ENCODE measurements at regions not wholly inside any gene's neighbourhood (a gene's known extent, or its start where the extent isn't known, plus 50 kb on each side); places are given as distances from the start of the nearest gene placed in this dataset.

DNA sequence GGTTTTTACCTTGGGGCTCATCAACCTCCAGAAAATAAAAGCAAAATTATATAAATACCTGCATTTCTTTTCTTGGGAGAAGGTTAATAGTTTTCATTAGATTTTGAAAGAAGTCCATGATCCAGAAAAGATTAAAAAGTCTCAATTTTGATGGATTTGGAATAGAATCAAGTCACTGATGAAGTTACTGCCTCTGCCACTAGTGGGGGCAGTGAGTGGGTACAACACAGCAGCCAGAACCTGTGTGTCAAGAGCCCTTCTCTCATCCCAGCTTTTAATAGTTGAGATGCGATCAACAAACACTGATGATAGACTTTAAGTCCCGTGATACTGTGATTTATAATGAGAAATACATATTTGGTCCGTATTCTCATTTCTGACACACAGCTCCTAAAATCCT is 686.7 kb downstream of the DIAPH3 start:
- DNase-seq (ENCODE audit: low read depth in 1 of 2, low spot score in 1 of 2), result no peak
- H3K27me3 ChIP-seq (ENCODE audit: insufficient read depth, poor library complexity, severe bottlenecking), result no peaks in the 10 kb centered on the region
- TF ChIP-seq SPI1 (IDR thresholded peaks at IDR 0.05; ENCODE audit: borderline replicate concordance, low read depth) (no peak), POLR2AphosphoS5 (IDR thresholded peaks at IDR 0.05; ENCODE audit: low read depth) (no peak), GABPA (IDR thresholded peaks at IDR 0.05; ENCODE audit: low read depth) (no peak)
- TF ChIP-seq, protein P1, sequence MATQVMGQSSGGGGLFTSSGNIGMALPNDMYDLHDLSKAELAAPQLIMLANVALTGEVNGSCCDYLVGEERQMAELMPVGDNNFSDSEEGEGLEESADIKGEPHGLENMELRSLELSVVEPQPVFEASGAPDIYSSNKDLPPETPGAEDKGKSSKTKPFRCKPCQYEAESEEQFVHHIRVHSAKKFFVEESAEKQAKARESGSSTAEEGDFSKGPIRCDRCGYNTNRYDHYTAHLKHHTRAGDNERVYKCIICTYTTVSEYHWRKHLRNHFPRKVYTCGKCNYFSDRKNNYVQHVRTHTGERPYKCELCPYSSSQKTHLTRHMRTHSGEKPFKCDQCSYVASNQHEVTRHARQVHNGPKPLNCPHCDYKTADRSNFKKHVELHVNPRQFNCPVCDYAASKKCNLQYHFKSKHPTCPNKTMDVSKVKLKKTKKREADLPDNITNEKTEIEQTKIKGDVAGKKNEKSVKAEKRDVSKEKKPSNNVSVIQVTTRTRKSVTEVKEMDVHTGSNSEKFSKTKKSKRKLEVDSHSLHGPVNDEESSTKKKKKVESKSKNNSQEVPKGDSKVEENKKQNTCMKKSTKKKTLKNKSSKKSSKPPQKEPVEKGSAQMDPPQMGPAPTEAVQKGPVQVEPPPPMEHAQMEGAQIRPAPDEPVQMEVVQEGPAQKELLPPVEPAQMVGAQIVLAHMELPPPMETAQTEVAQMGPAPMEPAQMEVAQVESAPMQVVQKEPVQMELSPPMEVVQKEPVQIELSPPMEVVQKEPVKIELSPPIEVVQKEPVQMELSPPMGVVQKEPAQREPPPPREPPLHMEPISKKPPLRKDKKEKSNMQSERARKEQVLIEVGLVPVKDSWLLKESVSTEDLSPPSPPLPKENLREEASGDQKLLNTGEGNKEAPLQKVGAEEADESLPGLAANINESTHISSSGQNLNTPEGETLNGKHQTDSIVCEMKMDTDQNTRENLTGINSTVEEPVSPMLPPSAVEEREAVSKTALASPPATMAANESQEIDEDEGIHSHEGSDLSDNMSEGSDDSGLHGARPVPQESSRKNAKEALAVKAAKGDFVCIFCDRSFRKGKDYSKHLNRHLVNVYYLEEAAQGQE (IDR thresholded peaks at IDR 0.05; ENCODE audit: insufficient replicate concordance, low read depth), result no peak
- TF ChIP-seq, protein P2, sequence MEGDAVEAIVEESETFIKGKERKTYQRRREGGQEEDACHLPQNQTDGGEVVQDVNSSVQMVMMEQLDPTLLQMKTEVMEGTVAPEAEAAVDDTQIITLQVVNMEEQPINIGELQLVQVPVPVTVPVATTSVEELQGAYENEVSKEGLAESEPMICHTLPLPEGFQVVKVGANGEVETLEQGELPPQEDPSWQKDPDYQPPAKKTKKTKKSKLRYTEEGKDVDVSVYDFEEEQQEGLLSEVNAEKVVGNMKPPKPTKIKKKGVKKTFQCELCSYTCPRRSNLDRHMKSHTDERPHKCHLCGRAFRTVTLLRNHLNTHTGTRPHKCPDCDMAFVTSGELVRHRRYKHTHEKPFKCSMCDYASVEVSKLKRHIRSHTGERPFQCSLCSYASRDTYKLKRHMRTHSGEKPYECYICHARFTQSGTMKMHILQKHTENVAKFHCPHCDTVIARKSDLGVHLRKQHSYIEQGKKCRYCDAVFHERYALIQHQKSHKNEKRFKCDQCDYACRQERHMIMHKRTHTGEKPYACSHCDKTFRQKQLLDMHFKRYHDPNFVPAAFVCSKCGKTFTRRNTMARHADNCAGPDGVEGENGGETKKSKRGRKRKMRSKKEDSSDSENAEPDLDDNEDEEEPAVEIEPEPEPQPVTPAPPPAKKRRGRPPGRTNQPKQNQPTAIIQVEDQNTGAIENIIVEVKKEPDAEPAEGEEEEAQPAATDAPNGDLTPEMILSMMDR (IDR thresholded peaks at IDR 0.05; ENCODE audit: insufficient read depth, low read length), result peak; percentile 19
- no peak overlapping the region for H3K4me3 ChIP-seq (replicated peaks; ENCODE audit: insufficient read depth, low read length)
- no peak overlapping the region for H3K27ac ChIP-seq (replicated peaks)

DNA sequence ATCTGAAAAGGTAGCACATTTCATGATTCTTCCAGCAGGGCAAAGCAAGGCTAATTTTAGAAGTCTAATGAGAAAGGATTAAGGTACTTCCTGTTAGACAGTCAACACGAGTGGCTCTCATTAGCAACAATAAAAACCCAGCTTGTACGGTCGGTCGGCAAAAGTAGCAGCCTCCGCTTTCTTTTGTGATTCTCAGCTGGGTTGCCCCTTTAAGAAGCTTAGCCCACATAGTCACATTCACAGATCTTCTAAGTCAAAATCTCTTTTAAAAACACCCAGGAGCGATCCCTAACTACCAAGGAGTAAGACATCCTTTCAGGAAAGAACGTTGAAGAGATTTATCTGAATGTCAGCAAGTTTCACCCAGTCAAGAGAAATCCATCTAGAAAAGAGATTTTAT is 684.8 kb downstream of the DIAPH3 start:
- Histone ChIP-seq H3K4me3 (replicated peaks; ENCODE audit: insufficient read depth, low read length) (no peak overlapping the region), H3K27ac (replicated peaks) (no peak overlapping the region), H3K27me3 (ENCODE audit: insufficient read depth, poor library complexity, severe bottlenecking) (no peaks in the 10 kb centered on the region)
- TF ChIP-seq SPI1 (IDR thresholded peaks at IDR 0.05; ENCODE audit: borderline replicate concordance, low read depth) (no peak), POLR2AphosphoS5 (IDR thresholded peaks at IDR 0.05; ENCODE audit: low read depth) (no peak), GABPA (IDR thresholded peaks at IDR 0.05; ENCODE audit: low read depth) (no peak)
- TF ChIP-seq, protein P2 (IDR thresholded peaks at IDR 0.05; ENCODE audit: insufficient read depth, low read length), result no peak
- TF ChIP-seq, protein P1 (IDR thresholded peaks at IDR 0.05; ENCODE audit: insufficient replicate concordance, low read depth), result no peak
- no peak for DNase-seq (ENCODE audit: low read depth in 1 of 2, low spot score in 1 of 2)

- no peak for DNase-seq (ENCODE audit: low read depth in 1 of 2, low spot score in 1 of 2)
Observed at GRCh38 chr13:59479629-59480028, 684.1 kb downstream of the DIAPH3 start.

More at GRCh38 chr13:59479629-59480028, 684.1 kb downstream of the DIAPH3 start:
- TF ChIP-seq, protein P1 (IDR thresholded peaks at IDR 0.05; ENCODE audit: insufficient replicate concordance, low read depth), result no peak
- TF ChIP-seq GABPA (IDR thresholded peaks at IDR 0.05; ENCODE audit: low read depth), result no peak
- no peak for TF ChIP-seq SPI1 (IDR thresholded peaks at IDR 0.05; ENCODE audit: borderline replicate concordance, low read depth)
- TF ChIP-seq, protein P2 (IDR thresholded peaks at IDR 0.05; ENCODE audit: insufficient read depth, low read length), result no peak
- TF ChIP-seq POLR2AphosphoS5 (IDR thresholded peaks at IDR 0.05; ENCODE audit: low read depth), result no peak
- Histone ChIP-seq H3K27ac (replicated peaks) (no peak overlapping the region), H3K27me3 (ENCODE audit: insufficient read depth, poor library complexity, severe bottlenecking) (no peaks in the 10 kb centered on the region), H3K4me3 (replicated peaks; ENCODE audit: insufficient read depth, low read length) (no peak overlapping the region)

All from HL-60 (cell line).